K562 (cell line): ENCODE measurements at regions not wholly inside any gene's neighbourhood (a gene's known extent, or its start where the extent isn't known, plus 50 kb on each side); places are given as distances from the start of the nearest gene placed in this dataset.

ENCODE experiments used
- ATAC-seq: fragments of 200-7000 bp; cut with Tn5 transposase; 3 replicates; pipeline ENCODE4 v1.9.1; 2020; ENCODE audit warnings: moderate library complexity
- BruUV-seq: library from RNA; stranded (reverse); fragments of 400-500 nt; replicated peaks from 2 replicates; lab custom pipeline; 2021; lab: Mats Ljungman, UMichigan
- CTCF ChIA-PET: fragments of 300-600 bp; formaldehyde crosslinking; extraction: SDS; loops from one replicate; lab custom pipeline; 2021; ENCODE audit warnings: low intra/inter-chr PET ratio; lab: Yijun Ruan, JAX
- POLR2A ChIA-PET: fragments of 300-600, 350-650 bp; sonication (Branson Sonifier 250); formaldehyde crosslinking; extraction: SDS; loops from one replicate; lab custom pipeline; 2021; ENCODE audit warnings: antibody characterized with exemption, inconsistent platforms; lab: Yijun Ruan, JAX
- DNase-seq, 4 experiments: peaks; one replicate each; pipeline versions ENCODE4 v3.0.0 to v3.0.0-alpha.2; 2011 to 2018; ENCODE audit warnings: low spot score in 3 of 4, mixed read lengths in 3 of 4; ENCODE audit errors: extremely low read depth in 1 of 4
- FAIRE-seq: peaks from 2 replicates; lab custom pipeline; 2011; peaks lifted over from hg19 to GRCh38; lab: Jason Lieb, UNC
- H2AFZ ChIP-seq: 2 replicates; pipeline ENCODE4 v1.6.0; 2011; ENCODE audit warnings: low read depth, low read length, control low read depth, inconsistent platforms
- H3K27ac ChIP-seq: fragments of 200-600 bp; 3 replicates; pipeline ENCODE4 v1.8.0; 2011; ENCODE audit warnings: low read depth, mild to moderate bottlenecking, control low read depth, inconsistent platforms, low read length, moderate library complexity, mixed read lengths; ENCODE audit errors: extremely low read depth
- H3K27me3 ChIP-seq, 2 experiments: fragments of 300-600 bp in 1 of 2; 2 replicates in 1 of 2; 3 replicates in 1 of 2; pipeline versions ENCODE4 v1.6.0 to v1.8.0; 2011; ENCODE audit warnings: inconsistent platforms in 2 of 2, low read length in 2 of 2, mild to moderate bottlenecking in 1 of 2, mixed read lengths in 1 of 2, moderate library complexity in 1 of 2; ENCODE audit not compliant: control insufficient read depth in 2 of 2, insufficient read depth in 2 of 2
- H3K36me3 ChIP-seq: fragments of 300-600 bp; 3 replicates; pipeline ENCODE4 v1.8.0; 2011; ENCODE audit warnings: mild to moderate bottlenecking, low read length, inconsistent platforms; ENCODE audit not compliant: control insufficient read depth, insufficient read depth
- H3K4me1 ChIP-seq, 2 experiments: fragments of 200-600 bp in 1 of 2; replicated peaks in 1 of 2; 2 replicates in 1 of 2; 3 replicates in 1 of 2; pipeline versions ENCODE4 v1.5.1 to v1.8.0; 2011; ENCODE audit warnings: inconsistent platforms in 2 of 2, low read length in 2 of 2, mild to moderate bottlenecking in 1 of 2, mixed read lengths in 1 of 2, moderate library complexity in 1 of 2; ENCODE audit not compliant: control insufficient read depth in 2 of 2, insufficient read depth in 2 of 2
- H3K4me2 ChIP-seq: 2 replicates; pipeline ENCODE4 v1.6.1; 2011; ENCODE audit warnings: low read length, control low read depth, inconsistent platforms, mixed read lengths; ENCODE audit not compliant: insufficient read depth
- H3K4me3 ChIP-seq: fragments of 200-600 bp; sonication (generic), shearing (Covaris generic); 2 replicates; pipeline ENCODE4 v1.5.1; 2016; ENCODE audit warnings: control low read depth, inconsistent platforms
- H3K79me2 ChIP-seq: fragments of 200-600 bp; 3 replicates; pipeline ENCODE4 v1.8.0; 2011; ENCODE audit warnings: low read length, inconsistent platforms; ENCODE audit not compliant: control insufficient read depth, insufficient read depth
- H3K9ac ChIP-seq, 2 experiments: 2 replicates each; pipeline versions ENCODE4 v1.6.0 to v1.6.1; 2011; ENCODE audit warnings: low read depth in 2 of 2, low read length in 2 of 2, control low read depth in 1 of 2, inconsistent platforms in 1 of 2, mild to moderate bottlenecking in 1 of 2, mixed read lengths in 1 of 2; ENCODE audit not compliant: insufficient read depth in 1 of 2
- H3K9me1 ChIP-seq: one replicate; pipeline ENCODE4 v1.6.0; 2011; ENCODE audit warnings: inconsistent platforms, mild to moderate bottlenecking, low read length, moderate library complexity; ENCODE audit not compliant: control insufficient read depth, insufficient read depth
- H3K9me3 ChIP-seq: replicated peaks from 2 replicates; pipeline ENCODE4 v1.5.1; 2011; ENCODE audit warnings: low read depth, low read length, inconsistent platforms; ENCODE audit not compliant: control insufficient read depth, insufficient read depth
- H4K20me1 ChIP-seq: replicated peaks from 2 replicates; pipeline ENCODE4 v1.6.1; 2011; ENCODE audit warnings: low read length, inconsistent platforms, mixed read lengths; ENCODE audit not compliant: control insufficient read depth, insufficient read depth
- C11orf30 ChIP-seq: fragments of 450-650 bp; IDR thresholded peaks from 2 replicates; pipeline ENCODE4 v1.6.1; 2016; ENCODE audit warnings: low read depth, mild to moderate bottlenecking
- HNRNPL ChIP-seq: fragments of 200-400 bp; formaldehyde crosslinking; IDR thresholded peaks from 2 replicates; pipeline ENCODE4 v1.6.1; 2017; ENCODE audit warnings: low read depth, mild to moderate bottlenecking, low read length
- KLF6 ChIP-seq: fragments of 250-450 bp; sonication (Bioruptor Pico); IDR thresholded peaks from 2 replicates; pipeline ENCODE4 v1.4.0; 2020; ENCODE audit warnings: mild to moderate bottlenecking, moderate library complexity, borderline replicate concordance
- PRPF4 ChIP-seq: fragments of 200-400 bp; formaldehyde crosslinking; IDR thresholded peaks from one replicate; pipeline ENCODE4 v1.6.1; 2017; ENCODE audit warnings: low read length, low read depth, mild to moderate bottlenecking; ENCODE audit not compliant: insufficient read depth, poor library complexity, severe bottlenecking
- RBM34 ChIP-seq: fragments of 200-400 bp; formaldehyde crosslinking; IDR thresholded peaks from 2 replicates; pipeline ENCODE4 v1.6.1; 2018; ENCODE audit warnings: low read length, borderline replicate concordance; ENCODE audit not compliant: insufficient read depth
- SRSF1 ChIP-seq: fragments of 200-400 bp; formaldehyde crosslinking; IDR thresholded peaks from 2 replicates; pipeline ENCODE4 v1.6.1; 2017; ENCODE audit warnings: mild to moderate bottlenecking, low read depth, low read length, moderate library complexity
- TBL1XR1 ChIP-seq, 2 experiments: IDR thresholded peaks; 2 replicates each; pipeline ENCODE4 v1.6.1; 2012; ENCODE audit warnings: improper control_type of control experiment in 2 of 2, low read length in 2 of 2, mild to moderate bottlenecking in 1 of 2
- TRIM28 ChIP-seq: fragments of 450-650 bp; IDR thresholded peaks from 2 replicates; pipeline ENCODE4 v1.6.1; 2017
- ZNF146 ChIP-seq: IDR thresholded peaks from one replicate; pipeline ENCODE4 v1.6.1; 2018; ENCODE audit warnings: missing compliant biosample characterization; ENCODE audit not compliant: unreplicated experiment
- ZNF224 ChIP-seq: sonication (generic); formaldehyde crosslinking; IDR thresholded peaks from 2 replicates; pipeline ENCODE4 v1.8.0; 2022; ENCODE audit warnings: mild to moderate bottlenecking, missing genetic modification reagents
- ZNF263 ChIP-seq: sonication (generic); formaldehyde crosslinking; IDR thresholded peaks from 2 replicates; pipeline ENCODE4 v1.8.0; 2022; ENCODE audit warnings: mild to moderate bottlenecking, missing genetic modification reagents, borderline replicate concordance
- ZNF316 ChIP-seq: fragments of 450-650 bp; IDR thresholded peaks from 2 replicates; pipeline ENCODE4 v1.6.1; 2016
- ZNF764 ChIP-seq: fragments of 250-450 bp; sonication (Bioruptor Pico); IDR thresholded peaks from 2 replicates; pipeline ENCODE4 v1.4.0; 2020; ENCODE audit warnings: low read depth, mild to moderate bottlenecking, moderate library complexity
- ZNF778 ChIP-seq: fragments of 450-650 bp; formaldehyde crosslinking; IDR thresholded peaks from 2 replicates; pipeline ENCODE4 v1.4.0; 2020; ENCODE audit warnings: mild to moderate bottlenecking, moderate library complexity
- WGBS: fragments of 100-300 bp; shearing (Covaris generic); methylation state at CpG from one replicate; pipeline ENCODE4 v1.1.6; 2016; ENCODE audit warnings: low coverage, mixed read lengths; ENCODE audit not compliant: insufficient coverage; ENCODE audit errors: missing lambda C conversion rate; 5-methylcytosine and 5-hydroxymethylcytosine counted together
- in situ Hi-C: fragments of 300-500 bp; cut with MboI; formaldehyde crosslinking; loops from 4 replicates; pipeline ENCODE4 v1.15.0; 2018; ENCODE audit warnings: inconsistent platforms, mixed read lengths
- intact Hi-C: fragments of 100-400 bp; cut with micrococcal nuclease; formaldehyde crosslinking; loops from 2 replicates; pipeline ENCODE4 v1.14.2; 2022
- TF ChIP-seq, protein P1 (sequence below): fragments of 250-450 bp; sonication (Bioruptor Pico); IDR thresholded peaks from 2 replicates; pipeline ENCODE4 v1.5.1; 2021; ENCODE audit warnings: mild to moderate bottlenecking
- TF ChIP-seq, protein P2 (sequence below): fragments of 250-450 bp; sonication (Bioruptor Pico); IDR thresholded peaks from 2 replicates; pipeline ENCODE4 v1.8.0; 2022; ENCODE audit warnings: inconsistent platforms

DNA sequence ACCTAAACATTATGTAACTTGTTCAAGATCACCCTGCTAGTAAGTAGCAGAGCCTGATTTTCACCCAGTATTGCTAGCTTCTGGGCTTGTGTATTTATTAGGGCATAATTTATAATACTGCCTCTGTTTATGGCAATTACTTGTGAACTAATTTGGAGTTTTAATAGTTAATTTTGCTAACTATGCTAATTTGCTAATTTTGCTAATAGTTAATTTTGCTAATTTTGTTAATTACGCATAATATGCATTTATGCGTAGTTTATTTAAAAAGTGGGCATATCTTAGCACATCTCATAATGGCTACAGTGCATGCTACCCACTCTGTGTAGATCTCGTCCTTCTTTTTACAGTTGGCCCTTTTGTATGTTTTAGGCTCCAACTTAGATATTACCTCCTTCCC lies 898.1 kb upstream of the EPHA5 start:
- no TSS peak for BruUV-seq
- FAIRE-seq, result no peak
- H3K9me3 ChIP-seq, result no peaks in the 10 kb centered on the region
- no peak overlapping the region for H3K4me3 ChIP-seq
- no peaks in the 10 kb centered on the region for H3K79me2 ChIP-seq
- intact Hi-C loops, result no loop called here
- CTCF ChIA-PET, result no interaction called here
- H2AFZ ChIP-seq, result no peak overlapping the region
- POLR2A ChIA-PET, result no interaction called here
- H3K9ac ChIP-seq, result no peak overlapping the region
- H3K27ac ChIP-seq, result no peak overlapping the region
- no peak for TF ChIP-seq TRIM28
- TF ChIP-seq C11orf30, result 0 out of 2 replicates have a peak, but pooled peaks have one; percentile 13
- 0 out of 2 replicates have a peak, but pooled peaks have one; percentile 14 for TF ChIP-seq ZNF316
- H3K9me1 ChIP-seq, result no peaks in the 10 kb centered on the region
- H3K36me3 ChIP-seq, result no peaks in the 10 kb centered on the region
- ATAC-seq, result no peak
- H3K4me1 ChIP-seq, result no peaks in the 10 kb centered on the region
- WGBS, result 13% methylated on average over 3 of the region's 3 CpGs
- H4K20me1 ChIP-seq, result no peaks in the 10 kb centered on the region
- no peaks in the 10 kb centered on the region for H3K27me3 ChIP-seq
- DNase-seq, result no peak
- in situ Hi-C loops, result no loop called here
- no peak overlapping the region for H3K4me2 ChIP-seq

GRCh38 chr4:66568001-66568400 lies 897.7 kb upstream of the EPHA5 start:
- H2AFZ ChIP-seq, result no peak overlapping the region
- H3K9me1 ChIP-seq, result no peaks in the 10 kb centered on the region
- DNase-seq (no peak), FAIRE-seq (no peak), ATAC-seq (no peak)
- no peak overlapping the region for H3K4me2 ChIP-seq
- no peaks in the 10 kb centered on the region for H3K9me3 ChIP-seq
- in situ Hi-C loops (no loop called here), intact Hi-C loops (no loop called here)
- H3K79me2 ChIP-seq, result no peaks in the 10 kb centered on the region
- CTCF ChIA-PET, result no interaction called here
- no peak overlapping the region for H3K4me3 ChIP-seq
- H3K36me3 ChIP-seq, result no peaks in the 10 kb centered on the region
- POLR2A ChIA-PET, result no interaction called here
- no peak overlapping the region for H3K27ac ChIP-seq
- no TSS peak for BruUV-seq
- H3K27me3 ChIP-seq, result no peaks in the 10 kb centered on the region
- H4K20me1 ChIP-seq, result no peaks in the 10 kb centered on the region
- H3K9ac ChIP-seq, result no peak overlapping the region
- 0% methylated on average over 2 of the region's 2 CpGs for WGBS
- no peaks in the 10 kb centered on the region for H3K4me1 ChIP-seq
- TF ChIP-seq ZNF224 (no peak), ZNF146 (no peak), RBM34 (no peak), TBL1XR1 (IDR thresholded peaks at IDR 0.05; ENCODE audit: low read length in 2 of 2) (no peak), ZNF263 (CRISPR knock-in tag) (no peak), ZNF778 (no peak), HNRNPL (no peak), PRPF4 (no peak), ZNF764 (no peak), KLF6 (CRISPR knock-in tag) (no peak), SRSF1 (no peak)
- TF ChIP-seq, protein P1, sequence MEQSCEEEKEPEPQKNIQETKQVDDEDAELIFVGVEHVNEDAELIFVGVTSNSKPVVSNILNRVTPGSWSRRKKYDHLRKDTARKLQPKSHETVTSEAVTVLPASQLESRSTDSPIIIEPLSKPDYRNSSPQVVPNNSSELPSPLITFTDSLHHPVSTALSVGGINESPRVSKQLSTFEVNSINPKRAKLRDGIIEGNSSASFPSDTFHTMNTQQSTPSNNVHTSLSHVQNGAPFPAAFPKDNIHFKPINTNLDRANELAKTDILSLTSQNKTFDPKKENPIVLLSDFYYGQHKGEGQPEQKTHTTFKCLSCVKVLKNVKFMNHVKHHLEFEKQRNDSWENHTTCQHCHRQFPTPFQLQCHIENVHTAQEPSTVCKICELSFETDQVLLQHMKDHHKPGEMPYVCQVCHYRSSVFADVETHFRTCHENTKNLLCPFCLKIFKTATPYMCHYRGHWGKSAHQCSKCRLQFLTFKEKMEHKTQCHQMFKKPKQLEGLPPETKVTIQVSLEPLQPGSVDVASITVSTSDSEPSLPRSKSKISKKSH (CRISPR knock-in tag), result no peak
- TF ChIP-seq, protein P2, sequence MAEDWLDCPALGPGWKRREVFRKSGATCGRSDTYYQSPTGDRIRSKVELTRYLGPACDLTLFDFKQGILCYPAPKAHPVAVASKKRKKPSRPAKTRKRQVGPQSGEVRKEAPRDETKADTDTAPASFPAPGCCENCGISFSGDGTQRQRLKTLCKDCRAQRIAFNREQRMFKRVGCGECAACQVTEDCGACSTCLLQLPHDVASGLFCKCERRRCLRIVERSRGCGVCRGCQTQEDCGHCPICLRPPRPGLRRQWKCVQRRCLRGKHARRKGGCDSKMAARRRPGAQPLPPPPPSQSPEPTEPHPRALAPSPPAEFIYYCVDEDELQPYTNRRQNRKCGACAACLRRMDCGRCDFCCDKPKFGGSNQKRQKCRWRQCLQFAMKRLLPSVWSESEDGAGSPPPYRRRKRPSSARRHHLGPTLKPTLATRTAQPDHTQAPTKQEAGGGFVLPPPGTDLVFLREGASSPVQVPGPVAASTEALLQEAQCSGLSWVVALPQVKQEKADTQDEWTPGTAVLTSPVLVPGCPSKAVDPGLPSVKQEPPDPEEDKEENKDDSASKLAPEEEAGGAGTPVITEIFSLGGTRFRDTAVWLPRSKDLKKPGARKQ (CRISPR knock-in tag), result no peak
